H1 (cell line): ENCODE measurements at regions not wholly inside any gene's neighbourhood (a gene's known extent, or its start where the extent isn't known, plus 50 kb on each side); places are given as distances from the start of the nearest gene placed in this dataset.

Experiments
- CTCF ChIA-PET: fragments of 300-600 bp; sonication (Branson Sonifier 250); formaldehyde crosslinking; loops from one replicate; lab custom pipeline; 2021; ENCODE audit not compliant: partially characterized antibody; lab: Charles Lee
- POLR2A ChIA-PET: fragments of 300-600 bp; sonication (Branson Sonifier 250); formaldehyde crosslinking; loops from one replicate; lab custom pipeline; 2021; ENCODE audit warnings: inconsistent platforms; ENCODE audit not compliant: partially characterized antibody; lab: Charles Lee
- DNase-seq, 2 experiments: peaks; one replicate each; pipeline versions ENCODE4 v3.0.0 to v3.0.0-alpha.2; 2010 to 2022; ENCODE audit warnings: low spot score in 2 of 2, low read depth in 1 of 2, mixed read lengths in 1 of 2
- FAIRE-seq: peaks from 2 replicates; lab custom pipeline; 2011; peaks lifted over from hg19 to GRCh38; lab: Jason Lieb, UNC
- H2AFZ ChIP-seq: 2 replicates; pipeline ENCODE4 v1.8.1; 2012; ENCODE audit warnings: low read length, inconsistent platforms
- H2AK5ac ChIP-seq: 2 replicates; pipeline ENCODE4 v1.6.1; 2013; ENCODE audit warnings: low read depth, low read length
- H2BK120ac ChIP-seq: replicated peaks from 2 replicates; pipeline ENCODE3; 2013; ENCODE audit warnings: low read depth, low read length, inconsistent platforms
- H2BK12ac ChIP-seq: 2 replicates; pipeline ENCODE4 v1.6.1; 2013; ENCODE audit warnings: low read depth, low read length
- H2BK15ac ChIP-seq: 2 replicates; pipeline ENCODE4 v1.6.1; 2013; ENCODE audit warnings: low read length
- H2BK20ac ChIP-seq: 2 replicates; pipeline ENCODE4 v1.6.1; 2013; ENCODE audit warnings: low read length
- H2BK5ac ChIP-seq: 2 replicates; pipeline ENCODE4 v1.6.1; 2013; ENCODE audit warnings: low read depth, low read length
- H3K14ac ChIP-seq: 2 replicates; pipeline ENCODE4 v1.6.1; 2013; ENCODE audit warnings: inconsistent platforms; ENCODE audit not compliant: insufficient read length
- H3K18ac ChIP-seq: 2 replicates; pipeline ENCODE4 v1.6.1; 2013; ENCODE audit warnings: low read length; ENCODE audit errors: extremely low read depth
- H3K23ac ChIP-seq: 2 replicates; pipeline ENCODE4 v1.6.1; 2013; ENCODE audit warnings: inconsistent platforms; ENCODE audit not compliant: insufficient read length
- H3K23me2 ChIP-seq: 2 replicates; pipeline ENCODE4 v1.6.1; 2013; ENCODE audit warnings: low read depth, low read length
- H3K27ac ChIP-seq: 2 replicates; pipeline ENCODE4 v1.6.1; 2011; ENCODE audit warnings: low read depth, low read length, inconsistent platforms
- H3K27me3 ChIP-seq, 4 experiments: replicated peaks in 1 of 4; 1 replicate in 1 of 4; 2 replicates in 3 of 4; pipeline versions ENCODE4 v1.6.1 to v1.8.1; 2011 to 2013; ENCODE audit warnings: low read length in 3 of 4, mild to moderate bottlenecking in 3 of 4, inconsistent platforms in 2 of 4, mixed read lengths in 2 of 4, moderate library complexity in 1 of 4; ENCODE audit not compliant: control insufficient read depth in 3 of 4, insufficient read depth in 3 of 4; ENCODE audit errors: extremely low read depth in 1 of 4
- H3K36me3 ChIP-seq, 4 experiments: 2 replicates each; pipeline versions ENCODE4 v1.6.1 to v1.8.1; 2011 to 2013; ENCODE audit warnings: mild to moderate bottlenecking in 4 of 4, low read length in 3 of 4, moderate library complexity in 2 of 4, control low read depth in 1 of 4, inconsistent platforms in 1 of 4; ENCODE audit not compliant: insufficient read depth in 4 of 4, control insufficient read depth in 2 of 4
- H3K4ac ChIP-seq: replicated peaks from 2 replicates; pipeline ENCODE3; 2013; ENCODE audit warnings: low read length, low read depth, mixed read lengths, inconsistent platforms; ENCODE audit not compliant: insufficient read length
- H3K4me1 ChIP-seq, 4 experiments: replicated peaks in 1 of 4; 1 replicate in 1 of 4; 2 replicates in 3 of 4; pipeline versions ENCODE4 v1.6.1 to v1.8.1; 2011 to 2013; ENCODE audit warnings: low read length in 3 of 4, inconsistent platforms in 2 of 4, mixed read lengths in 1 of 4; ENCODE audit not compliant: insufficient read depth in 4 of 4, control insufficient read depth in 3 of 4
- H3K4me2 ChIP-seq, 2 experiments: 2 replicates each; pipeline versions ENCODE4 v1.6.1 to v1.8.1; 2011 to 2013; ENCODE audit warnings: low read depth in 2 of 2, low read length in 2 of 2, control low read depth in 1 of 2, inconsistent platforms in 1 of 2, mild to moderate bottlenecking in 1 of 2; ENCODE audit not compliant: insufficient read depth in 1 of 2
- H3K4me3 ChIP-seq, 4 experiments: fragments of 200-600, 300-600 bp in 1 of 4; sonication (generic), shearing (Covaris generic), sonication (Bioruptor Twin) in 1 of 4; 2 replicates each; pipeline versions ENCODE4 v1.5.1 to v1.8.1; 2011 to 2016; ENCODE audit warnings: low read length in 4 of 4, low read depth in 3 of 4, control low read depth in 2 of 4, inconsistent platforms in 2 of 4, mild to moderate bottlenecking in 2 of 4, mixed read lengths in 1 of 4, moderate library complexity in 1 of 4; ENCODE audit not compliant: insufficient read depth in 2 of 4; ENCODE audit errors: extremely low read depth in 1 of 4
- H3K56ac ChIP-seq: replicated peaks from 2 replicates; pipeline ENCODE3; 2013; ENCODE audit warnings: low read depth, mild to moderate bottlenecking, mixed read lengths, low read length, inconsistent platforms; ENCODE audit not compliant: insufficient read length
- H3K79me1 ChIP-seq: 2 replicates; pipeline ENCODE4 v1.6.1; 2013; ENCODE audit warnings: low read depth, low read length, control low read depth
- H3K79me2 ChIP-seq, 2 experiments: 2 replicates each; pipeline versions ENCODE4 v1.6.1 to v1.8.1; 2012 to 2013; ENCODE audit warnings: low read length in 2 of 2, mild to moderate bottlenecking in 2 of 2, inconsistent platforms in 1 of 2; ENCODE audit not compliant: insufficient read depth in 2 of 2, control insufficient read depth in 1 of 2
- H3K9ac ChIP-seq, 4 experiments: replicated peaks in 1 of 4; 1 replicate in 1 of 4; 2 replicates in 3 of 4; pipeline versions ENCODE4 v1.6.1 to v1.8.1; 2011 to 2013; ENCODE audit warnings: low read depth in 3 of 4, low read length in 3 of 4, control low read depth in 2 of 4, mild to moderate bottlenecking in 2 of 4, moderate library complexity in 2 of 4, inconsistent platforms in 1 of 4; ENCODE audit errors: extremely low read depth in 1 of 4
- H3K9me3 ChIP-seq, 2 experiments: 2 replicates each; pipeline versions ENCODE4 v1.6.1 to v1.8.1; 2012 to 2013; ENCODE audit warnings: mild to moderate bottlenecking in 2 of 2, moderate library complexity in 2 of 2, control low read depth in 1 of 2, inconsistent platforms in 1 of 2, low read depth in 1 of 2, low read length in 1 of 2, mixed read lengths in 1 of 2; ENCODE audit not compliant: insufficient read depth in 2 of 2
- H4K20me1 ChIP-seq, 2 experiments: replicated peaks in 1 of 2; 2 replicates each; pipeline versions ENCODE3 to v1.8.1; 2011 to 2013; ENCODE audit warnings: inconsistent platforms in 2 of 2, low read length in 2 of 2, mild to moderate bottlenecking in 1 of 2; ENCODE audit not compliant: insufficient read depth in 2 of 2, control insufficient read depth in 1 of 2
- H4K5ac ChIP-seq: 2 replicates; pipeline ENCODE4 v1.6.1; 2013; ENCODE audit warnings: low read length, low read depth, mixed read lengths, inconsistent platforms; ENCODE audit not compliant: insufficient read length
- H4K8ac ChIP-seq: 2 replicates; pipeline ENCODE4 v1.8.0; 2013; ENCODE audit warnings: mild to moderate bottlenecking, moderate library complexity, low read length, inconsistent platforms; ENCODE audit not compliant: insufficient read depth; ENCODE audit errors: extremely low read depth
- H4K91ac ChIP-seq: replicated peaks from 2 replicates; pipeline ENCODE3; 2013; ENCODE audit warnings: low read length, mixed read lengths, inconsistent platforms; ENCODE audit not compliant: insufficient read length
- POLR2AphosphoS5 ChIP-seq: IDR thresholded peaks from 2 replicates; pipeline ENCODE4 v1.6.1; 2011; ENCODE audit warnings: low read depth, low read length
- SIX5 ChIP-seq: IDR thresholded peaks from 2 replicates; pipeline ENCODE4 v1.6.1; 2011; ENCODE audit warnings: mild to moderate bottlenecking, low read depth, low read length
- SP1 ChIP-seq: IDR thresholded peaks from 2 replicates; pipeline ENCODE4 v1.6.1; 2011; ENCODE audit warnings: low read depth, low read length
- SP2 ChIP-seq: IDR thresholded peaks from 2 replicates; pipeline ENCODE4 v1.6.1; 2012; ENCODE audit warnings: mild to moderate bottlenecking, low read length, inconsistent platforms
- WGBS, 2 experiments: shearing (Covaris generic) in 1 of 2; methylation state at CpG; one replicate each; pipeline versions ENCODE4 v1.1.6 to v1.1.7; 2013 to 2015; ENCODE audit warnings: low lambda C conversion rate in 2 of 2, mixed read lengths in 2 of 2, inconsistent platforms in 1 of 2, low coverage in 1 of 2, missing lambda C conversion rate in 1 of 2; ENCODE audit not compliant: insufficient replicate concordance in 2 of 2, insufficient coverage in 1 of 2, insufficient read length in 1 of 2; ENCODE audit errors: extremely low coverage in 1 of 2, missing lambda C conversion rate in 1 of 2; 5-methylcytosine and 5-hydroxymethylcytosine counted together

- Histone ChIP-seq H4K8ac (no peak overlapping the region), H3K14ac (no peak overlapping the region), H3K23ac (no peak overlapping the region), H3K27me3 (no peaks in the 10 kb centered on the region), H2BK12ac (no peak overlapping the region), H3K23me2 (no peaks in the 10 kb centered on the region), H4K5ac (no peak overlapping the region), H3K4me3 (no peak overlapping the region), H3K56ac (no peak overlapping the region), H3K4me1 (0 out of 7 replicates have a peak, but pooled peaks cover 0 to 2% (median 0%) of the 10 kb centered on the region in 4 experiments), H3K79me2 (no peaks in the 10 kb centered on the region), H2BK15ac (no peak overlapping the region), H2AFZ (no peak overlapping the region), H3K4me2 (no peak overlapping the region), H3K79me1 (no peaks in the 10 kb centered on the region), H2BK5ac (no peak overlapping the region), H4K91ac (no peak overlapping the region), H2BK120ac (no peak overlapping the region), H3K18ac (no peak overlapping the region), H3K9ac (no peak overlapping the region), H3K36me3 (no peaks in the 10 kb centered on the region), H2BK20ac (no peak overlapping the region), H3K4ac (no peak overlapping the region), H3K27ac (no peak overlapping the region), H3K9me3 (no peaks in the 10 kb centered on the region), H4K20me1 (no peaks in the 10 kb centered on the region), H2AK5ac (no peak overlapping the region)
- TF ChIP-seq SP2 (no peak), POLR2AphosphoS5 (no peak), SIX5 (no peak), SP1 (no peak)
- FAIRE-seq (no peak), DNase-seq (no peak)
- CTCF ChIA-PET = no interaction called here
- POLR2A ChIA-PET = no interaction called here
- 92% methylated on average over 1 of the region's 1 CpG; no CpG with 5 or more reads in 1 of the 2 experiments for WGBS, 2 experiments
Measured at GRCh38 chr14:97902630-97903029, 1105.4 kb downstream of the VRK1 start.
